ENCODE measurements at regions not wholly inside any gene's neighbourhood (a gene's known extent, or its start where the extent isn't known, plus 50 kb on each side); places are given as distances from the start of the nearest gene placed in this dataset.
"Not testable (repeated sequence)": the region's sequence is repeated elsewhere in the genome, so short reads cannot be mapped to it uniquely, and the experiment has no call there.

DNA sequence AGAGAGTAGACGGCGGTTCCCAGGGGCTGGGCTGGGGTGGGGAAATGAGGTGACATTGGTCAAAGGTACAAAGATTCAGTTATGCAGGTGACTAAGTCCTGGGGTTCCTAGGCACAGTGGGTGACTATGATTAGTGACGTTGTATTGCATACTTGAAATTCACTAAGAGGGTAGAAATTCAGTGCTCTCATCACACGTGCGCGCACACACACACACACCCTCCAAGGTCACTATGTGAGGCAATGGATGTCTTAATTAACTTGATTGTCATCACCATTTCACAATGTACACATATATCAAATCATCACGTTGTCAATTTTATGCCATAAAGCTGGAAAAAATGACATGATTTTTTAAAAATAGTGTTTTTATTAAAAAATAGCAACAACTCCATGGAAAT lies 92.9 kb upstream of the ALKAL2 start:
- no peak overlapping the region for H3K4me3 ChIP-seq (ENCODE audit: low read length)
- DNase-seq (ENCODE audit: low read depth, low spot score): no peak

DNA sequence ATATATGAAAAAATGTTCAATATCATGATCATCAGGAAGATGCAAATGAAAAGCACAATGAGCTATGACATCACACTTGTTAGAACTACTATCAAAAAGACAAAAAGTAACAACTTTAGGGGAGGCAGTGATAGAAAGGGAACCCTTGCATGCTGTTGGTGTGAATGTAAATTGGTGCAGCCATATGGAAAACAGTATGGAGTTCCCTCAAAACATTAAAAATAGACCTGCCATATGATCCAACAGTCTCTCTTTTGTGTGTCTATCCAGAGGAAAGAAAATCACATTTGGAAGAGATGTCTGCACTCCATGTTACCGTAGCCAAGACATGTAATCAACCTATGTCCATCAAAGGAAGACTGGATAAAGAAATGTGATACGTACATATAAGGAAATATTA lies 92.3 kb upstream of the ALKAL2 start:
- DNase-seq (ENCODE audit: low read depth, low spot score): no peak
- no peak overlapping the region for H3K4me3 ChIP-seq (ENCODE audit: low read length)

GRCh38 chr2:379778-380177 lies 91.9 kb upstream of the ALKAL2 start:
- no peak overlapping the region for H3K4me3 ChIP-seq (ENCODE audit: low read length)
- DNase-seq (ENCODE audit: low read depth, low spot score): no peak

DNA sequence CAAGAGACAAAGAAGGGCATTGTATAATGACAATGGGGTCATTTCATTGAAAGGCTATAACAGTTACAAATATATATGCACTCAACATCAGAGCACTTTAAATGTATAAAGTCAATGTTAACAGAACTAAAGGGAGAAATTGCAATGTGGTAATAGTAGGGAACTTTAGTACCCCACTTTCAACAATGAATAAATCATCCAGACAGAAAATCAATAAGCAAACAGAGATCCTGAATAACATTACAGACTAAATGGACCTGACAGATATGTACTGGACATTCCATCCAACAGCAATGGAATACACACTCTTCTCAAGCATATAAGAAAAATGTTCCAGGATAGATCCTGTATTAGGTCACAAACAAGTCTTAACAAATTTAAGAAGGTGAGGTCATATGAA lies 90.5 kb upstream of the ALKAL2 start:
- H3K4me3 ChIP-seq (ENCODE audit: low read length): no peak overlapping the region
- DNase-seq (ENCODE audit: low read depth, low spot score): no peak

GRCh38 chr2:377414-377813 lies 89.5 kb upstream of the ALKAL2 start:
- H3K4me3 ChIP-seq (ENCODE audit: low read length): no peak overlapping the region
- no peak for DNase-seq (ENCODE audit: low read depth, low spot score)

GRCh38 chr2:375956-376307 lies 88.0 kb upstream of the ALKAL2 start:
- no peak for DNase-seq (ENCODE audit: low read depth, low spot score)

GRCh38 chr2:375270-375955 lies 87.5 kb upstream of the ALKAL2 start:
- no peak for DNase-seq (ENCODE audit: low read depth, low spot score)
- H3K4me3 ChIP-seq (ENCODE audit: low read length): no peak overlapping the region

More at GRCh38 chr2:375956-376307, 88.0 kb upstream of the ALKAL2 start:
- no peak overlapping the region for H3K4me3 ChIP-seq (ENCODE audit: low read length)

DNA sequence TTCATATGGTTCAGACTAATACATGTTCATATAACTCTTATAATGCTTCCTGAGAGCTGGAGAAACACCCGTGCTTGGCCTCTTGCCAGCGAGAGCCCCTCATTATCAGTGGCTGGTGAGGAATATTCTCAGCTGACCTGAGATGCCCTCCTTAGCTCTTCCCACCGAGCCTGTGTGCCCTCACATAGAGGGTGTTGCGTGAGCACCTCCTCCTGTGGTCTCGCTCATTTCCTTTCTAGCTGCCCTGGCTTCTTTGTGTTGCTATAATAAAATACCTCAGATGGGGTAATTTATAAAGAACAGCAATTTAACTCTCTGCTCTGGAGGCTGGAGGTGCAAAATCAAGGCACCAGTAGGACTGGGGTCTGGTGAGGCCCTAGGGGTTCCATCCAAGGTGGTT lies 80.5 kb upstream of the ALKAL2 start:
- no peak overlapping the region for H3K4me3 ChIP-seq (ENCODE audit: low read length)
- DNase-seq (ENCODE audit: low read depth, low spot score): no peak

GRCh38 chr2:367246-367645 lies 79.4 kb upstream of the ALKAL2 start:
- no peak for DNase-seq (ENCODE audit: low read depth, low spot score)
- no peak overlapping the region for H3K4me3 ChIP-seq (ENCODE audit: low read length)

DNA sequence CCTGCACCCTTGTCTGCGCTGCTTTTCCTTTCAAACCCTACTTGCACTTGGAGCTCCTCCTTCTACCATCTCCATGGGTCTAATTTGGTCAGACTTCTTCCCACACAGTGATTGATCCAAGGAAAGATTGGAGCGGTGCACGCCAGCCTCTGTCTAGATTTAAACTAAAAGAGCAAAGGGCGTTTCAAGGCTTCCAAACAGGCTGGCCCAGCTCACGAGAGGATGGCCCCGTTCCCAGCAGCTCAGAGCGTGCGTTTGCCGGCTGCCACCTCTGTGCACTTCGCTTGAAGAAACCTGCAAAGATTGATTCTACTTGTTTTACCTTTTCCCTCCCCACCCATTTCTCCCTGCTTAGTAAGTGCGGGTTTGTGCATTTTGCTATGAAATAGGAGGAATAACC lies 78.8 kb upstream of the ALKAL2 start:
- H3K4me3 ChIP-seq (ENCODE audit: low read length): no peak overlapping the region
- DNase-seq (ENCODE audit: low read depth, low spot score): no peak

DNA sequence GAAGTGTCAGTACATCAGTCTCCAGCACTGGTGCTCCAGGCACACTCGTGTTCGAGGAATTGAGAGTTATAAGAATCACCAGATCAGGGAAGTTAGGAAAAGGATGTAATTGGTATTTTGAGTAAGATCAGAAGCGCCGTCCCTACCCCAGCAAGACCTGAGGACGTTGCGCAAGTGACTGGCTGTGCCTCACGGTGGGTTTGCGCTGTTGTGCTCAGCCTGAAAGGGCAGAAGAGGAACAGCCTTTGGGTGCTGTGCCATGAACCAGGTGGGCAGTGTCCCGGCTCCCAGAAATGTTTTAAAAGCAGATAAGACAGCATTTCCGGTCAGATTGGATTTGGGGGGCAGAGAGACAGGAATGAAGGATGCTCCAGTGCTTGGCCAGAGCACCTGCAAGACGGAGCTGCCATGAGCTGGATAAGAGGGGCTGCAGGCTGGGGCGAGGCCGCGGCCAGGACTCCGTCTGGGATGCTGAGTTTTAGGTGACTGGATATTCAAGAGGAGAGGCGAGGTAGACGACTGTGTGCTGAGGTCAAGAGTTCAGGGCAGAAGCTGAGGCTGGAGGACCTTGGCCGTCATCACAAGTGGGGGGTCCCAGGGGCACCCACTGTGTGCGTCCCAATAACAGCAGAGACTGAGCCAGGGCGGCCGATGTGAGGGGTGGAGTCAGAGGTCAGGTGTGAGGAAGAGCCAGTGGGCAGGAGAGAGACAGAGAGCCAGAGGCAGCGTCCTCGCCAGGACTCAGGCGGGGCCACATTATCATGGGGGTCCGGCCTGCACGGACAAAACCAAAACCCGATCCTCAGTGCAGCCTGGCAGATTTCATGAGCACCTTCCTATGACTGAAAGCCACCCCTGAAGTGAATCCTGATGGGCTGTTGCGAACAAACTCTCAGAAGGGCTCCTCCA lies 77.7 kb upstream of the ALKAL2 start:
- H3K4me3 ChIP-seq (ENCODE audit: low read length): no peak overlapping the region
- DNase-seq (ENCODE audit: low read depth, low spot score): no peak

DNA sequence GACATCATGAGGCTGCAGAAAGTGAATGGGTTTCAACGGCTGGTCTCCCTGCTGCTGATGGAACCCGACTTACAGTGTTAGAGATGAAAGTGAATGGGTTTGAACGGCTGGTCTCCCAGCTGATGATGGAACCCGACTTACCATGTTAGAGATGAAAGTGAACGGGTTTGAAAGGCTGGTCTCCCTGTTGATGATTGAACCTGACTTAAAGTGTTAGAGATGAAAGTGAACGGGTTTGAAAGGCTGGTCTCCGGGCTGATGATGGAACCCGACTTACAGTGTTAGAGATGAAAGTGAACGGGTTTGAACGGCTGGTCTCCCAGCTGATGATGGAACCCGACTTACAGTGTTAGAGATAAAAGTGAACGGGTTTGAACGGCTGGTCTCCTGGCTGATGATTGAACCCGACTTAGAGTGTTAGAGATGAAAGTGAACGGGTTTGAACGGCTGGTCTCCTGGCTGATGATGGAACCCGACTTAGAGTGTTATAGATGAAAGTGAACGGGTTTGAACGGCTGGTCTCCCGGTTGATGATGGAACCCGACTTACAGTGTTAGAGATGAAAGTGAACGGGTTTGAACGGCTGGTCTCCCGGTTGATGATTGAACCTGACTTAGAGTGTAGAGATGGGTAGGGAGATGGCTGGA lies 76.1 kb upstream of the ALKAL2 start:
- DNase-seq (ENCODE audit: low read depth, low spot score): no peak
- H3K4me3 ChIP-seq (ENCODE audit: low read length): no peak overlapping the region

GRCh38 chr2:362924-363323 lies 75.0 kb upstream of the ALKAL2 start:
- no peak overlapping the region for H3K4me3 ChIP-seq (ENCODE audit: low read length)
- no peak for DNase-seq (ENCODE audit: low read depth, low spot score)

GRCh38 chr2:360124-360523 lies 72.2 kb upstream of the ALKAL2 start:
- H3K4me3 ChIP-seq (ENCODE audit: low read length): no peak overlapping the region
- DNase-seq (ENCODE audit: low read depth, low spot score): peak; percentile 11

GRCh38 chr2:359047-359446 lies 71.2 kb upstream of the ALKAL2 start:
- no peak for DNase-seq (ENCODE audit: low read depth, low spot score)

DNA sequence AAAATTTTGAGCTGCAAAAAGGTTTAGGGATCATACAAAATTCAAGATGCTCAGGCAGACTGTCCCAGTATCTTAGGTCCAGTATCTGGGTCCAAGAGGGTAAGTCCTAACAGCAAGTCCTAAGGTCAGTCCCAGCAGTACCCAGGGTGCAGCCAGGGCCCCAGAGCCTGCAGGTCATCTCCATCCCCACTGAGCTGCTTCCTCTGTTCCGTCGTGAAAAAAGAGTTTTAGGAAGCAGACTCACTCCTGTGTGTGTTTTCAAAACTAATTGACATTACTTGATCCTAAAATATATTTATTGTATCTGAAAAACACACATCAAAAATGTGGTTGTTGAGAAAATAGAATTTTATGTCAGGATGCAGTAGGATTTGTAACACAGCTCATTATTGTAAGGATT lies 69.9 kb upstream of the ALKAL2 start:
- no peak overlapping the region for H3K4me3 ChIP-seq (ENCODE audit: low read length)
- no peak for DNase-seq (ENCODE audit: low read depth, low spot score)

More at GRCh38 chr2:359047-359446, 71.2 kb upstream of the ALKAL2 start:
- H3K4me3 ChIP-seq (ENCODE audit: low read length): no peak overlapping the region

GRCh38 chr2:356304-356703 lies 68.4 kb upstream of the ALKAL2 start:
- not testable (repeated sequence) for DNase-seq (ENCODE audit: low read depth, low spot score); H3K4me3 ChIP-seq (ENCODE audit: low read length)

DNA sequence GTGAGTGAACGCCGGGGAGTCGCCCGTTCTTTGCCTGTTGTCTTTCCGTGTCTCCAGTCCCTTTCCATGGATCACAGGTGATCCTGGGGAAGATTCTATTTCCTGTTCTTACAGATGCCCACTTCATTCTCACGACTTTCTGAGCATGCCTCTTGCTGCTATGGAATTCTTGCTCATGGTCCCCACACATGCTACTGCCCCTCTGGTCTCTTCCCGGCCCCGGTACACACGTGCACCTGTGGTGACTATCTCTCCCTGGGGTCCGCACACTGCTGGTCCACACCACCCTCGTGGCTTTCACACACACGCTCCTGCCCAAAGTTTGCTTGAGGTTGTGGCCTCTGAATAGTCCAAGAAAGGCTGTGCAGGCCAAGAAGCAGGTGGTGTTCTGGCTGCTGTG lies 67.9 kb upstream of the ALKAL2 start:
- no peak overlapping the region for H3K4me3 ChIP-seq (ENCODE audit: low read length)
- no peak for DNase-seq (ENCODE audit: low read depth, low spot score)

DNA sequence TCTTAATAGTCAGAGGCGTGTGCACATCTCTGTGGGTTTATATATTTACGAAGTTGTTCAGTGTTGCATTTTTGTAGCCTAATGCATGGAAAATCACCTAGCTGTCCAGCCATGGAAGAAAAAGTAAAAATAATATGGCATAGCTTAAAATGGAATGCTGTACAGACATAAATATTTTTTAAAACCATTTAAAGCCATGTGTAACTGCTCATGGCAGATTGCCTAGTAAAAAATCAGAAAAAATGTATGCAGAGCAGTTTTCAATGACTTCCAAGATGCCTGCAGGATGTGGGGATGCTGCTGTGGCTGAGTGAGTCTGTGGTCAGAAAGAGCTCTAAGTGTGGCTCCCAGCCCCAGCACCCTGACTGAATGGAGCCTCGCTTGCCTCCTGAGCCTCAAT lies 64.8 kb upstream of the ALKAL2 start:
- peak; percentile 35 for DNase-seq (ENCODE audit: low read depth, low spot score)
- no peak overlapping the region for H3K4me3 ChIP-seq (ENCODE audit: low read length)

DNA sequence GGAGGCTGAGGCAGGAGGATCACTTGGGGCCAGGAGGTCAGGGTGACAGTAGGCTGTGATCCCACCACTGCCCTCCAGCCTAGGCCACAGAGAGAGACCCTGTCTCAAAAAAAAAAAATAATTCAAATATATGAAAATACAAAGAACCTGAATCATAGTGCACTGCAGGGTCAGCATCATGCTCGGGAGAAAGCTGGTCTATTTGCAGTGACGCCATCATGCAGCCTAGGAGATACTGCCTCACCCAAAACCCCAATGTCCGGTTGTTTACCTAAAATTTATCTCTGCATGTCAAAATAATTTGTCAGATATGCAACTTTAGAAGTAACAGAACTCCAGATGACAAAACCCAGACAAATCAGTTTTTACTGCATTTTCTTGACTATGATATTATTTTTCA lies 61.5 kb upstream of the ALKAL2 start:
- no peak for DNase-seq (ENCODE audit: low read depth, low spot score)
- H3K4me3 ChIP-seq (ENCODE audit: low read length): no peak overlapping the region
